Tibial nerve (tissue), 3 donors: ENCODE measurements at regions not wholly inside any gene's neighbourhood (a gene's known extent, or its start where the extent isn't known, plus 50 kb on each side); places are given as distances from the start of the nearest gene placed in this dataset.

Source experiments
- POLR2A ChIP-seq, 2 donors: fragments of 450-650 bp; IDR thresholded peaks; one replicate each; pipeline ENCODE4 v1.6.1; 2017; ENCODE audit warnings: antibody characterized with exemption in 2 of 2, mild to moderate bottlenecking in 2 of 2, moderate library complexity in 2 of 2
- TF ChIP-seq, protein P1 (sequence below), 5 experiments: fragments of 200-600 bp in 3 of 5; fragments of 450-650 bp in 2 of 5; sonication (generic) in 3 of 5; IDR thresholded peaks; one replicate each; pipeline ENCODE4 v1.5.1; 2016 to 2019; ENCODE audit warnings: antibody characterized with exemption in 5 of 5, mild to moderate bottlenecking in 3 of 5, moderate library complexity in 2 of 5

DNA sequence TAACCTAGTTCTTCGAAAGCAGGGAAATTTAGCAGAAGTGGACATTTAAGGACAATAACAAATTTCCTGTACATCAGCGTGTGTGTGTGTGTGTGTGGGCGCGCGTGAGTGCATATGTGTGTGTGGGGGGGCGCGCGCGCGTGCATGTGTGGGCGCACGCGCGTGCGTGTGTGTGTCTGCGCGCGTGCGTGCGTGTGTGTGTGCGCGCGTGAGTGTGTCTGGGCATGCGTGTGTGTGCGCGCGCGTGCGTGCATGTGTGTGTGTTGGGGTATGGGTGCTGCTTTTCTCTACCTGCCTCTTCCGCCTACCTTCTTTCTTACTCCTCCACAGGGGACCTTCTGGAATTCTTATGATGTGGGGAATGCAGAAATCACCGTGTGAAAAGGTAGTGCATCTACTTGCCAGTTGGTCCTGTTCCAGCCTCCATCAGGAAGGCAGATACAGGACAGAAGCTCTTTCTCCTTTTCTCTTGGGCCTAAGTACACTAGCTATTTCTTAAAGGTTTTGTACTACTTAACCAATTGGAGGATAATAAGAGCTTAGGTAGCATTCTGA is 165.4 kb upstream of the KCNK2 start:
- TF ChIP-seq, protein P1, sequence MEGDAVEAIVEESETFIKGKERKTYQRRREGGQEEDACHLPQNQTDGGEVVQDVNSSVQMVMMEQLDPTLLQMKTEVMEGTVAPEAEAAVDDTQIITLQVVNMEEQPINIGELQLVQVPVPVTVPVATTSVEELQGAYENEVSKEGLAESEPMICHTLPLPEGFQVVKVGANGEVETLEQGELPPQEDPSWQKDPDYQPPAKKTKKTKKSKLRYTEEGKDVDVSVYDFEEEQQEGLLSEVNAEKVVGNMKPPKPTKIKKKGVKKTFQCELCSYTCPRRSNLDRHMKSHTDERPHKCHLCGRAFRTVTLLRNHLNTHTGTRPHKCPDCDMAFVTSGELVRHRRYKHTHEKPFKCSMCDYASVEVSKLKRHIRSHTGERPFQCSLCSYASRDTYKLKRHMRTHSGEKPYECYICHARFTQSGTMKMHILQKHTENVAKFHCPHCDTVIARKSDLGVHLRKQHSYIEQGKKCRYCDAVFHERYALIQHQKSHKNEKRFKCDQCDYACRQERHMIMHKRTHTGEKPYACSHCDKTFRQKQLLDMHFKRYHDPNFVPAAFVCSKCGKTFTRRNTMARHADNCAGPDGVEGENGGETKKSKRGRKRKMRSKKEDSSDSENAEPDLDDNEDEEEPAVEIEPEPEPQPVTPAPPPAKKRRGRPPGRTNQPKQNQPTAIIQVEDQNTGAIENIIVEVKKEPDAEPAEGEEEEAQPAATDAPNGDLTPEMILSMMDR (IDR thresholded peaks at IDR 0.05), result no peak
- TF ChIP-seq POLR2A (IDR thresholded peaks at IDR 0.05), result no peak
